ENCODE measurements at regions not wholly inside any gene's neighbourhood (a gene's known extent, or its start where the extent isn't known, plus 50 kb on each side); places are given as distances from the start of the nearest gene placed in this dataset.
"Not testable (repeated sequence)": the region's sequence is repeated elsewhere in the genome, so short reads cannot be mapped to it uniquely, and the experiment has no call there.

- FAIRE-seq = no peak
Observed at GRCh38 chrX:86887341-86887740, 630.3 kb upstream of the KLHL4 start.

- FAIRE-seq = no peak
Observed at GRCh38 chrX:86910027-86910426, 607.6 kb upstream of the KLHL4 start.

- FAIRE-seq = no peak
Observed at GRCh38 chrX:86910602-86911311, 606.8 kb upstream of the KLHL4 start.

- FAIRE-seq = no peak
Observed at GRCh38 chrX:86914569-86914968, 603.0 kb upstream of the KLHL4 start.

- no peak for FAIRE-seq
Observed at GRCh38 chrX:86917959-86918358, 599.6 kb upstream of the KLHL4 start.

GRCh38 chrX:86930419-86930818, 587.2 kb upstream of the KLHL4 start:
- no peak for FAIRE-seq

- FAIRE-seq = no peak
Observed at GRCh38 chrX:86935988-86936387, 581.6 kb upstream of the KLHL4 start.

- peak; percentile 23 for FAIRE-seq
Observed at GRCh38 chrX:86946569-86946968, 571.0 kb upstream of the KLHL4 start.

- no peak for FAIRE-seq
Observed at GRCh38 chrX:86964321-86964720, 553.3 kb upstream of the KLHL4 start.

- no peak for FAIRE-seq
Observed at GRCh38 chrX:86981326-86981879, 536.2 kb upstream of the KLHL4 start.

- FAIRE-seq = not testable (repeated sequence)
Observed at GRCh38 chrX:86987351-86987750, 530.3 kb upstream of the KLHL4 start.

GRCh38 chrX:87003031-87003430, 514.6 kb upstream of the KLHL4 start:
- FAIRE-seq = no peak

- no peak for FAIRE-seq
Observed at GRCh38 chrX:87005183-87005582, 512.4 kb upstream of the KLHL4 start.

GRCh38 chrX:87005885-87006284, 511.7 kb upstream of the KLHL4 start:
- no peak for FAIRE-seq

GRCh38 chrX:87006561-87006960, 511.0 kb upstream of the KLHL4 start:
- no peak for FAIRE-seq

- no peak for FAIRE-seq
Observed at GRCh38 chrX:87017210-87017609, 500.4 kb upstream of the KLHL4 start.

- not testable (repeated sequence) for FAIRE-seq
Observed at GRCh38 chrX:87033115-87033514, 484.5 kb upstream of the KLHL4 start.

GRCh38 chrX:87045352-87045751, 472.2 kb upstream of the KLHL4 start:
- FAIRE-seq = no peak

- no peak for FAIRE-seq
Observed at GRCh38 chrX:87049567-87049966, 468.0 kb upstream of the KLHL4 start.

- FAIRE-seq = peak; percentile 46
Observed at GRCh38 chrX:87063642-87064041, 454.0 kb upstream of the KLHL4 start.

- no peak for FAIRE-seq
Observed at GRCh38 chrX:87064502-87064901, 453.1 kb upstream of the KLHL4 start.

- FAIRE-seq = no peak
Observed at GRCh38 chrX:87067795-87068369, 449.7 kb upstream of the KLHL4 start.

- FAIRE-seq = no peak
Observed at GRCh38 chrX:87078231-87078630, 439.4 kb upstream of the KLHL4 start.

GRCh38 chrX:87098477-87098876, 419.1 kb upstream of the KLHL4 start:
- FAIRE-seq = no peak
